ENCODE measurements at regions not wholly inside any gene's neighbourhood (a gene's known extent, or its start where the extent isn't known, plus 50 kb on each side); places are given as distances from the start of the nearest gene placed in this dataset.

GRCh38 chr1:162929177-162929576, 68.2 kb upstream of the CCDC190 start:
- no peak overlapping the region for H3K4me3 ChIP-seq (ENCODE audit: low read length)
- TF ChIP-seq, protein P1, sequence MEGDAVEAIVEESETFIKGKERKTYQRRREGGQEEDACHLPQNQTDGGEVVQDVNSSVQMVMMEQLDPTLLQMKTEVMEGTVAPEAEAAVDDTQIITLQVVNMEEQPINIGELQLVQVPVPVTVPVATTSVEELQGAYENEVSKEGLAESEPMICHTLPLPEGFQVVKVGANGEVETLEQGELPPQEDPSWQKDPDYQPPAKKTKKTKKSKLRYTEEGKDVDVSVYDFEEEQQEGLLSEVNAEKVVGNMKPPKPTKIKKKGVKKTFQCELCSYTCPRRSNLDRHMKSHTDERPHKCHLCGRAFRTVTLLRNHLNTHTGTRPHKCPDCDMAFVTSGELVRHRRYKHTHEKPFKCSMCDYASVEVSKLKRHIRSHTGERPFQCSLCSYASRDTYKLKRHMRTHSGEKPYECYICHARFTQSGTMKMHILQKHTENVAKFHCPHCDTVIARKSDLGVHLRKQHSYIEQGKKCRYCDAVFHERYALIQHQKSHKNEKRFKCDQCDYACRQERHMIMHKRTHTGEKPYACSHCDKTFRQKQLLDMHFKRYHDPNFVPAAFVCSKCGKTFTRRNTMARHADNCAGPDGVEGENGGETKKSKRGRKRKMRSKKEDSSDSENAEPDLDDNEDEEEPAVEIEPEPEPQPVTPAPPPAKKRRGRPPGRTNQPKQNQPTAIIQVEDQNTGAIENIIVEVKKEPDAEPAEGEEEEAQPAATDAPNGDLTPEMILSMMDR (IDR thresholded peaks at IDR 0.05; ENCODE audit: insufficient read depth, low read depth, low read length, missing control alignments), result no peak
- no peak for DNase-seq (ENCODE audit: low read depth)

GRCh38 chr1:162928141-162928540, 67.2 kb upstream of the CCDC190 start:
- no peak overlapping the region for H3K4me3 ChIP-seq (ENCODE audit: low read length)
- TF ChIP-seq, protein P1 (IDR thresholded peaks at IDR 0.05; ENCODE audit: insufficient read depth, low read depth, low read length, missing control alignments), result no peak
- no peak for DNase-seq (ENCODE audit: low read depth)

- H3K4me3 ChIP-seq (ENCODE audit: low read length), result no peak overlapping the region
- TF ChIP-seq, protein P1 (IDR thresholded peaks at IDR 0.05; ENCODE audit: insufficient read depth, low read depth, low read length, missing control alignments), result no peak
- DNase-seq (ENCODE audit: low read depth), result no peak
These were observed 66.4 kb upstream of the CCDC190 start for GRCh38 chr1:162927421-162927820.

- no peak for DNase-seq (ENCODE audit: low read depth)
- TF ChIP-seq, protein P1 (IDR thresholded peaks at IDR 0.05; ENCODE audit: insufficient read depth, low read depth, low read length, missing control alignments), result no peak
- H3K4me3 ChIP-seq (ENCODE audit: low read length), result no peak overlapping the region
These were observed 65.9 kb upstream of the CCDC190 start for GRCh38 chr1:162926906-162927305.

DNA sequence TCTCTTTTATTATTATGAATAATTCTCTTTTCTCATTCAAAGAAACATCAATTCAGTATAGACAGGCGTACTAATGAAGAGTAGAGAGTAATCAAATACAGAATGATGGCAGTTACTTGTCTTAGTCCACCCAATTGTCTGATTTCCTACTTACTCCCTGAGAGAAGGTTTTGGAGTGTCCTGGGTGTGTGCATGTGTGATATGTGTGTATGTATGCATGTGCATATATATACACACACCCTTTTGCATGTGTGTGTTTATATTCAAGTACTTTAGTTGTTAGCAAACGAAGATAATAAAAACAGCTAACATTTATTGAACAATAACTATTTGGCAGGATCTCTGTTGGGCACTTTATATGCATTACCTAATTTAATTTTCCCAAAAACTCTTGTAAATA, 63.2 kb upstream of the CCDC190 start:
- TF ChIP-seq, protein P1 (IDR thresholded peaks at IDR 0.05; ENCODE audit: insufficient read depth, low read depth, low read length, missing control alignments), result no peak
- no peak for DNase-seq (ENCODE audit: low read depth)
- H3K4me3 ChIP-seq (ENCODE audit: low read length), result no peak overlapping the region

GRCh38 chr1:162922201-162922600, 61.2 kb upstream of the CCDC190 start:
- H3K4me3 ChIP-seq (ENCODE audit: low read length), result no peak overlapping the region
- no peak for DNase-seq (ENCODE audit: low read depth)
- TF ChIP-seq, protein P1 (IDR thresholded peaks at IDR 0.05; ENCODE audit: insufficient read depth, low read depth, low read length, missing control alignments), result no peak

- DNase-seq (ENCODE audit: low read depth), result no peak
- TF ChIP-seq, protein P1 (IDR thresholded peaks at IDR 0.05; ENCODE audit: insufficient read depth, low read depth, low read length, missing control alignments), result no peak
- no peak overlapping the region for H3K4me3 ChIP-seq (ENCODE audit: low read length)
These were observed 60.3 kb upstream of the CCDC190 start for GRCh38 chr1:162921311-162921710.

Data from epithelial cell of esophagus (primary cell).